HG03108 (cell line): ENCODE measurements at regions not wholly inside any gene's neighbourhood (a gene's known extent, or its start where the extent isn't known, plus 50 kb on each side); places are given as distances from the start of the nearest gene placed in this dataset.
"Not testable (repeated sequence)": the region's sequence is repeated elsewhere in the genome, so short reads cannot be mapped to it uniquely, and the experiment has no call there.

Experiments used
- ATAC-seq: cut with Tn5 transposase; IDR thresholded peaks from one replicate; pipeline ENCODE4 v1.9.1; 2021; ENCODE audit warnings: moderate library complexity; ENCODE audit not compliant: unreplicated experiment

GRCh38 chr15:30688684-30689083, 62.8 kb downstream of the ARHGAP11B start:
- not testable (repeated sequence) for ATAC-seq

- ATAC-seq = not testable (repeated sequence)
Observed at GRCh38 chr15:30690153-30690552, 64.2 kb downstream of the ARHGAP11B start.

- not testable (repeated sequence) for ATAC-seq
Observed at GRCh38 chr15:30695811-30696210, 69.9 kb downstream of the ARHGAP11B start.

- ATAC-seq = peak; percentile 69
Observed at GRCh38 chr15:30696439-30697314, 70.7 kb downstream of the ARHGAP11B start.

GRCh38 chr15:30697315-30697685, 71.4 kb downstream of the ARHGAP11B start:
- peak; percentile 51 for ATAC-seq

GRCh38 chr15:30700006-30700597, 74.2 kb downstream of the ARHGAP11B start:
- ATAC-seq = not testable (repeated sequence)

DNA sequence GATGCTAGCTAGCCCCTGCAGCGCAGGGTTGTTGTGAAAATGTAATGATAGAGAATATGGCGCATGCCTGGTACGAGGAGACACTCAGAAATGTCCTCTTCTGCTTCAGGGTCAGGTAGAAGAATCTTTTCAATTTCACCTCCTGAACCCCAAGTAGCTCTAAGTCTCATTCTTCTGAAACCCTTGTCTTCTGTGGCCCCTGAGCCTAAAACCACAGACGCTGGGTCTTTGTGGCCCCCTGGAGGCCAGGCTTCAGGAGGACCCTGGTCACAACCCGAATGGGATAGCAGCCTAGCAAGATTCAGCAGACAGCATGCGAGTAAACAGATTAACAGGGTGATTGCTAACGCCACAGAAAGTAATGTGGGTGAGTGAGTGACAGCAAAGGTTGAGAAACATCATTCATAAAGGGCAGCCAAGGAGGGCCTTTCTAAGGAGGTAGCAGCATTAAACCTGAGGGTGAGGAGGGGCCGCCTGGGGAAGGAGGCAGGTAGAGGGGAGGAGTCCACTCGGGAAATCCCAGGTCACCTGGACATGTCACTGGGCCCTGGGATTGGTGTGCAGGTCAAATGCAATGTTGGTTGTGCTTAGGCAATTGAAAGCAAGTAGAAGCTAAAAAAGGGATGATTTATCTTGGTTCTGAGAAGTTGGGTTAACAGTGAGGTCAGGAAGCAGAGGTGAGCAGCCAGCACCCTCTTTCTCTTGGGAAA, 82.2 kb downstream of the ARHGAP11B start:
- not testable (repeated sequence) for ATAC-seq

DNA sequence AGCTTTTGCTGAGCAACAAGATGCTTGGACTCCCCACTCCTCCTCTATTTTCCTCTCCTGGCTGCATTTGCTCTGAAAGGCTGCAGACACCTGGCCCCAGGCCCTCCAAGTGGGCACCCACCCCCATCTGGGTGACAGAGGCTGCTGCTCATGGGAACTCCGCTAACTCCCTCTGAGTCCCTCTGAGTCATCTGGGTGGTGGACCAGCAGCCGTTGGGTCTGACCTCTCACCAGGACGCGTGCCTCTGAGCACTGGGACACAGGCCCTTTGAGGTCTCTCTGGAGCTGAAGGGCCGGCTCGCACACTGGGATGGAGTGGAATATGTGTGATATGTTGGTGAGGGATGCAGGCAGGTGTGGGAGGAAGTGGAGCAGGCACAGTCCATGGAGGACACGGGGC, 82.9 kb downstream of the ARHGAP11B start:
- ATAC-seq = not testable (repeated sequence)

DNA sequence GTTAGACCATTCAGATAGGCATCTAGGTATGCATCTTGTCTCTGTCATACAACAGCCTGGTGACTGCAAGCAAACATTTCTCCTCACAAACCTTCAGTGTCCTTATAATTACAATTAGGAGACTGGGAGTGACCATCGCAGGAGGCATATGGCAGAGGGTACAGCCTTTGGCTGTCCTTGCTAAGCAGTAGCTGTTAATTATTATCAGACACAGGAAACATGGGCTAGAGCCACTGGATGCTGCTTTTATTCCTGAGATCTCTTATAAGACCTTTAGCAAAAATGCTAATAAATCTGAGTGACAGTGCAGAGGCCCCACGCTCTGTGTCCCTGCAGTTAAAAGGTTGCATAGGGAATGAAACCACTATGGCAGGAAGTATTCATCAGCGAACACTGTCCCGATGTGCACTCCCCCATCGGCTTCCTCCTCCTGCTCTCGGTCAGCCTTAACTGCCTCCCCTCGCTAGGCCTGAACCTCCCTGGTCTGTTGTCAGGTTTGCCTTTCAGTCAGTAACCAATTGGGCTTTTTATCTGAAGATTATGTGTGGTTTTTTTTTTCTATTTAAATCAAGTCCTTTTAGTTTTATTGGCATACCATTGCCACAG, 92.2 kb downstream of the ARHGAP11B start:
- ATAC-seq = peak; percentile 78

- ATAC-seq = not testable (repeated sequence)
Observed at GRCh38 chr15:30719363-30719762, 93.4 kb downstream of the ARHGAP11B start.

- not testable (repeated sequence) for ATAC-seq
Observed at GRCh38 chr15:30720825-30721224, 94.9 kb downstream of the ARHGAP11B start.

- not testable (repeated sequence) for ATAC-seq
Observed at GRCh38 chr15:30721529-30721928, 95.6 kb downstream of the ARHGAP11B start.

- ATAC-seq = not testable (repeated sequence)
Observed at GRCh38 chr15:30723540-30724175, 97.7 kb downstream of the ARHGAP11B start.

DNA sequence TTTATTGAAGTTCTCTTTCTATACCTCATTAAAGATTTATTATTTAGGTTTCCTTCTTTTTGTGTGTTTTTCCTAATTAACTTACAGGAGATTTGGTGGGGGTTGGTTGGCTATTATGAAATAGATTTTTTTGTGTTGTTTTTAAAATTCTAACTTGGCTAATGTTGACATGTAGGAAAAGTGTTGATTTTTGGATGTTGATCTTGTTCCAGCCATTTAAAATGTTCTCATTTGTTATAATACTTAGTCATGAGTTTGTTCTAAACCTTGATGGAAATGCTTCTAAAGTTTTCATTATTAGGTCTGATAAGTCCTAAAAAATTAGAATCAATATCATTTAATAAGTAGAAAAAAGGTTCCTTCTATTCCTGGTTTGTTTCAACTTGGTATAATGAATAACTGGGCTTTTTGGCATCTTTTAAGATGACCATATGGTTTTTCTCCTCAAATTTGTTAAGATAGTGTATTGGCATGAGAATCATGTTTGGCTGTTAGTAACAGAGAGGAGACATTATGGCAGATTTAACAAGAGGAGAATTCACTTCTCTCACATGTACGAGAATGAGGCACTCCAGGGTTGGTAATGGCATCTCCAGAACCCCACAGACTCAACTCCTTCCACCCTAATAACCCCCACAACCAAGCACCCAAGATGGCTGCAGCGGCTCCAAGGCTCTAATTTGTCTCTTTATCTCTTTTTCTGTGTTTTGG, 104.1 kb downstream of the ARHGAP11B start:
- ATAC-seq = not testable (repeated sequence)

- not testable (repeated sequence) for ATAC-seq
Observed at GRCh38 chr15:30730633-30731032, 104.7 kb downstream of the ARHGAP11B start.

DNA sequence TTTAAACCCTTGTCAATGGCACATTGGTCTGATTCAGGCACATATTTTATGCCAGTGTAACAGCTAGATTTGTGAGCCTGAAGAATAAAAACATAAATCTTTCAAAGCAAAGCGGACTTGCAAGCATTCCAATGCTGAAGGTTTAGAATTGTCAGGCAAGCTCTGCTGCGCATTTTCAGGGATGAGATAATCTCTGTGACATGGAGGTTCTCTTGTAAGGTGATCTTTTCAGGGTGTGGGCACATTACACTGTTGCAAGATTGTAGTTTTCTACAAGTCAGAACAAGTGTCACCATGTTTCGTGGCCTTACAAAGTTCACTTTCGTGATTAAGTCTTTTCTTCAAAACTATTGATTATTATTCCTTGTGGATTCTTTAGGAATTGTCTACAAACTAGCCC, 106.2 kb downstream of the ARHGAP11B start:
- ATAC-seq = not testable (repeated sequence)

DNA sequence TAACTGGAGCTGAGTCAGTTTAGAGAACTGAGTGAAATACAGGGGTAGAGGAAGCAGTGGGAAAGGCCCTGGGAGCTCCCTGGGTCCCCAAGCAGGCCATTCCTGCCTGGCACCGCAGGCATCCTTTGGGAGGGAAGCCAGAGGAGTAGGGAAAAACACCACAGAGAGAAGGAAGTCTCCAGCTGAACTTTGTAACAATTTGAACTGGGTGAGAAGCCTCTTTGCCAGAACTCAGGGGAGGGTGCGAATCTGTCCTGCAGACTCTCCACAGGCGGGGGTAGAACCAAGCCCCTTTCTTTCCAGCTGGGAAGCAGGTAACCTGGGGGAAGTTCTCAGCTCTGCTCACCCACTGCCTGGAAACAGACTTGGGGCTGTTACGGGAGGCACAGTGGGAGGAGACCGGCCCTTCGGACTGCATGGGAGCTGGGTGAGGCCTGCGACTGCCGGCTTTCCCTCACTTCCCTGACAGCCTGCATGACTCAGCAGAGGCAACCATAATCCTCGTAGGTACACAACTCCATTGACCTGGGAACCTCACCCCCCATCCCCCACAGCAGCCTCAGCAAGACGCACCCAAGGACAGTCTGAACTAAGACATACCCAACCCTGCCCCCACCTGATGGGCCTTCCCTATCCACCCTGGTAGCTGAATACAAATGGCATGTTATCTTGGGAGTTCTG, 110.1 kb downstream of the ARHGAP11B start:
- ATAC-seq = not testable (repeated sequence)

- ATAC-seq = not testable (repeated sequence)
Observed at GRCh38 chr15:30742796-30743195, 116.9 kb downstream of the ARHGAP11B start.

GRCh38 chr15:30749048-30749447, 123.1 kb downstream of the ARHGAP11B start:
- not testable (repeated sequence) for ATAC-seq
